Activated CD4-positive, alpha-beta T cell treated with anti-CD3 and anti-CD28 coated beads, Interleukin-2, amount 10 ng/mL, durations not matched to agents 7 days and 5 days (primary cell): ENCODE measurements at regions not wholly inside any gene's neighbourhood (a gene's known extent, or its start where the extent isn't known, plus 50 kb on each side); places are given as distances from the start of the nearest gene placed in this dataset.
"Not testable (repeated sequence)": the region's sequence is repeated elsewhere in the genome, so short reads cannot be mapped to it uniquely, and the experiment has no call there.

Experiments used
- CTCF ChIA-PET: fragments of 350-600 bp; sonication (Branson Sonifier 250); formaldehyde crosslinking; loops from one replicate; lab custom pipeline; 2021; ENCODE audit warnings: antibody characterized with exemption; lab: Charles Lee
- POLR2A ChIA-PET: fragments of 350-600 bp; sonication (Branson Sonifier 250); formaldehyde crosslinking; loops from one replicate; lab custom pipeline; 2021; ENCODE audit warnings: antibody characterized with exemption; lab: Charles Lee
- DNase-seq: peaks from one replicate; pipeline ENCODE4 v3.0.0-alpha.2; 2020
- H3K27ac Mint-ChIP-seq: one replicate; pipeline ENCODE4 v1.8.0; 2021; ENCODE audit warnings: mild to moderate bottlenecking, moderate library complexity, mixed read lengths
- H3K27me3 Mint-ChIP-seq: one replicate; pipeline ENCODE4 v1.8.0; 2021; ENCODE audit warnings: mixed read lengths
- H3K36me3 Mint-ChIP-seq: one replicate; pipeline ENCODE4 v1.8.0; 2021; ENCODE audit warnings: low read depth, mixed read lengths
- H3K4me1 Mint-ChIP-seq: one replicate; pipeline ENCODE4 v1.8.0; 2021; ENCODE audit warnings: mixed read lengths
- H3K4me3 Mint-ChIP-seq: one replicate; pipeline ENCODE4 v1.8.0; 2021; ENCODE audit warnings: mild to moderate bottlenecking, moderate library complexity, mixed read lengths
- H3K9me3 Mint-ChIP-seq: one replicate; pipeline ENCODE4 v1.8.0; 2021; ENCODE audit warnings: mixed read lengths

- DNase-seq = no peak
- H3K9me3 Mint-ChIP-seq = peaks cover 9% of the 10 kb centered on the region
- H3K36me3 Mint-ChIP-seq = peaks cover 8% of the 10 kb centered on the region
- H3K27ac Mint-ChIP-seq = no peak overlapping the region
- H3K27me3 Mint-ChIP-seq = no peaks in the 10 kb centered on the region
- ChIA-PET POLR2A (no interaction called here), CTCF (interaction anchor here (1.2 to 1.8 kb wide), 4 partner anchors 8 to 142 kb away, joined by 3 to 9 read pairs (median 4); no protein-coding TSS in a partner anchor)
- peaks cover 53% of the 10 kb centered on the region for H3K4me1 Mint-ChIP-seq
- H3K4me3 Mint-ChIP-seq = no peak overlapping the region
Measured at GRCh38 chr6:137802408-137803182, 64.5 kb upstream of the TNFAIP3 start.

- no peak for DNase-seq
- POLR2A ChIA-PET = no interaction called here
- CTCF ChIA-PET = interaction anchor here (0.8 to 1.9 kb wide), 3 partner anchors 8 to 68 kb away, joined by 3 to 10 read pairs (median 4); partner anchors contain the start of gene TNFAIP3
- H3K9me3 Mint-ChIP-seq = peaks cover 9% of the 10 kb centered on the region
- H3K36me3 Mint-ChIP-seq = peaks cover 8% of the 10 kb centered on the region
- no peak overlapping the region for H3K4me3 Mint-ChIP-seq
- no peaks in the 10 kb centered on the region for H3K27me3 Mint-ChIP-seq
- H3K4me1 Mint-ChIP-seq = peaks cover 36% of the 10 kb centered on the region
- no peak overlapping the region for H3K27ac Mint-ChIP-seq
Measured at GRCh38 chr6:137804637-137805036, 62.4 kb upstream of the TNFAIP3 start.

GRCh38 chr6:137805622-137806021, 61.4 kb upstream of the TNFAIP3 start:
- POLR2A ChIA-PET = no interaction called here
- no peak for DNase-seq
- Mint-ChIP-seq H3K9me3 (peaks cover 9% of the 10 kb centered on the region), H3K27ac (peak overlapping the region; percentile 37), H3K27me3 (no peaks in the 10 kb centered on the region), H3K36me3 (peaks cover 8% of the 10 kb centered on the region), H3K4me1 (peaks cover 34% of the 10 kb centered on the region), H3K4me3 (no peak overlapping the region)
- CTCF ChIA-PET = interaction anchor here (0.8 to 1.5 kb wide), 2 partner anchors 9 to 69 kb away, joined by 3 to 4 read pairs; no protein-coding TSS in a partner anchor

- Mint-ChIP-seq H3K27me3 (no peaks in the 10 kb centered on the region), H3K9me3 (peaks cover 12% of the 10 kb centered on the region), H3K27ac (no peak overlapping the region), H3K4me1 (peaks cover 38% of the 10 kb centered on the region), H3K36me3 (peaks cover 11% of the 10 kb centered on the region), H3K4me3 (no peak overlapping the region)
- no peak for DNase-seq
- CTCF ChIA-PET = interaction anchor here (1.0 to 1.4 kb wide), 2 partner anchors 13 to 17 kb away, joined by 3 read pairs; no protein-coding TSS in a partner anchor
- POLR2A ChIA-PET = no interaction called here
Measured at GRCh38 chr6:137806914-137807682, 60.0 kb upstream of the TNFAIP3 start.

- Mint-ChIP-seq H3K4me3 (no peak overlapping the region), H3K4me1 (peaks cover 42% of the 10 kb centered on the region), H3K9me3 (peaks cover 12% of the 10 kb centered on the region)
Measured at GRCh38 chr6:137808191-137808590, 58.9 kb upstream of the TNFAIP3 start.

GRCh38 chr6:137808836-137809315, 58.2 kb upstream of the TNFAIP3 start:
- no peak for DNase-seq
- Mint-ChIP-seq H3K4me1 (peaks cover 42% of the 10 kb centered on the region), H3K9me3 (peaks cover 9% of the 10 kb centered on the region), H3K36me3 (peaks cover 7% of the 10 kb centered on the region), H3K27ac (no peak overlapping the region), H3K27me3 (no peaks in the 10 kb centered on the region), H3K4me3 (no peak overlapping the region)
- ChIA-PET POLR2A (no interaction called here), CTCF (interaction anchor here (0.6 to 1.6 kb wide), 6 partner anchors 8 to 100 kb away, joined by 3 to 5 read pairs (median 4); no protein-coding TSS in a partner anchor)

More at GRCh38 chr6:137808191-137808590, 58.9 kb upstream of the TNFAIP3 start:
- no peak overlapping the region for H3K27ac Mint-ChIP-seq
- CTCF ChIA-PET = interaction anchor here (0.9 to 1.6 kb wide), 4 partner anchors 14 to 100 kb away, joined by 3 to 5 read pairs (median 3); no protein-coding TSS in a partner anchor
- no peaks in the 10 kb centered on the region for H3K27me3 Mint-ChIP-seq
- peaks cover 11% of the 10 kb centered on the region for H3K36me3 Mint-ChIP-seq
- DNase-seq = no peak
- POLR2A ChIA-PET = no interaction called here

- peaks cover 35% of the 10 kb centered on the region for H3K4me1 Mint-ChIP-seq
- DNase-seq, H3K27me3 Mint-ChIP-seq, H3K9me3 Mint-ChIP-seq, H3K4me3 Mint-ChIP-seq, H3K36me3 Mint-ChIP-seq, H3K27ac Mint-ChIP-seq: not testable (repeated sequence)
- ChIA-PET POLR2A (interaction anchor here (0.6 kb wide), 1 partner anchor 645 kb away, joined by 6 read pairs; no protein-coding TSS in a partner anchor), CTCF (interaction anchor here (0.7 to 3.5 kb wide), 8 partner anchors 8 to 99 kb away, joined by 3 to 26 read pairs (median 4); partner anchors contain the start of gene TNFAIP3)
Measured at GRCh38 chr6:137809895-137810553, 57.0 kb upstream of the TNFAIP3 start.

GRCh38 chr6:137810554-137811120, 56.4 kb upstream of the TNFAIP3 start:
- ChIA-PET POLR2A (interaction anchor here (1.1 kb wide), 1 partner anchor 71 kb away, joined by 5 read pairs; no protein-coding TSS in a partner anchor), CTCF (interaction anchor here (1.1 to 3.5 kb wide), 8 partner anchors 9 to 111 kb away, joined by 3 to 26 read pairs (median 6); partner anchors contain the start of gene TNFAIP3)
- Mint-ChIP-seq H3K27me3 (no peaks in the 10 kb centered on the region), H3K36me3 (peaks cover 10% of the 10 kb centered on the region), H3K4me3 (peak overlapping the region; percentile 12), H3K4me1 (peaks cover 30% of the 10 kb centered on the region), H3K9me3 (peaks cover 9% of the 10 kb centered on the region), H3K27ac (peak overlapping the region; percentile 85)
- no peak for DNase-seq

GRCh38 chr6:137811121-137811915, 55.7 kb upstream of the TNFAIP3 start:
- peak overlapping the region; percentile 20 for H3K4me3 Mint-ChIP-seq
- peak overlapping the region; percentile 85 for H3K27ac Mint-ChIP-seq
- DNase-seq = peak; percentile 72
- H3K4me1 Mint-ChIP-seq = peaks cover 37% of the 10 kb centered on the region
- H3K36me3 Mint-ChIP-seq = peaks cover 10% of the 10 kb centered on the region
- CTCF ChIA-PET = interaction anchor here (0.8 to 3.5 kb wide), 11 partner anchors 10 to 112 kb away, joined by 3 to 26 read pairs (median 5); partner anchors contain the start of gene TNFAIP3
- peaks cover 9% of the 10 kb centered on the region for H3K9me3 Mint-ChIP-seq
- no peaks in the 10 kb centered on the region for H3K27me3 Mint-ChIP-seq
- POLR2A ChIA-PET = interaction anchor here (0.6 to 1.1 kb wide), 2 partner anchors 57 to 70 kb away, joined by 4 to 5 read pairs; no protein-coding TSS in a partner anchor

GRCh38 chr6:137811916-137812553, 55.0 kb upstream of the TNFAIP3 start:
- Mint-ChIP-seq H3K4me1 (peaks cover 44% of the 10 kb centered on the region), H3K9me3 (peaks cover 7% of the 10 kb centered on the region), H3K36me3 (peaks cover 9% of the 10 kb centered on the region), H3K27me3 (no peaks in the 10 kb centered on the region), H3K4me3 (peak overlapping the region; percentile 20), H3K27ac (peak overlapping the region; percentile 85)
- DNase-seq = no peak
- ChIA-PET CTCF (interaction anchor here (0.8 to 3.5 kb wide), 10 partner anchors 10 to 113 kb away, joined by 3 to 26 read pairs (median 6); partner anchors contain the start of gene TNFAIP3), POLR2A (interaction anchor here (0.6 to 1.1 kb wide), 2 partner anchors 56 to 70 kb away, joined by 4 to 5 read pairs; no protein-coding TSS in a partner anchor)
